ENCODE measurements at regions not wholly inside any gene's neighbourhood (a gene's known extent, or its start where the extent isn't known, plus 50 kb on each side); places are given as distances from the start of the nearest gene placed in this dataset.

GRCh38 chr13:50388481-50388880 is 373.2 kb downstream of the KCNRG start:
- no peak for TF ChIP-seq CTCF (conservative IDR thresholded peaks at IDR 0.05 in 1 of 2, IDR thresholded peaks at IDR 0.05 in 1 of 2; ENCODE audit: low read depth in 1 of 2, low read length in 2 of 2)
- no peak for TF ChIP-seq EZH2 (IDR thresholded peaks at IDR 0.05; ENCODE audit: low read length, missing control alignments)

Measured in fibroblast of lung (primary cell).